Hepatocyte (in vitro differentiated cells): ENCODE measurements at regions not wholly inside any gene's neighbourhood (a gene's known extent, or its start where the extent isn't known, plus 50 kb on each side); places are given as distances from the start of the nearest gene placed in this dataset.

Experiments used
- CTCF ChIP-seq: fragments of 200-600 bp; sonication (generic); IDR thresholded peaks from 2 replicates; pipeline ENCODE4 v1.5.1; 2016; ENCODE audit warnings: antibody characterized with exemption, mild to moderate bottlenecking; ENCODE audit not compliant: poor library complexity
- EZH2 ChIP-seq: fragments of 200-600 bp; sonication (generic); IDR thresholded peaks from 2 replicates; pipeline ENCODE4 v1.6.1; 2016; ENCODE audit warnings: antibody characterized with exemption, mild to moderate bottlenecking, borderline replicate concordance
- EZH2phosphoT487 ChIP-seq: fragments of 200-600 bp; sonication (generic); IDR thresholded peaks from one replicate; pipeline ENCODE4 v1.6.1; 2018; ENCODE audit warnings: antibody characterized with exemption, mild to moderate bottlenecking, low read depth, moderate library complexity; ENCODE audit not compliant: unreplicated experiment, severe bottlenecking

GRCh38 chr1:217117973-217118465 is 394.8 kb upstream of the ESRRG start:
- TF ChIP-seq CTCF (no peak), EZH2phosphoT487 (no peak), EZH2 (no peak)
